ENCODE measurements at regions not wholly inside any gene's neighbourhood (a gene's known extent, or its start where the extent isn't known, plus 50 kb on each side); places are given as distances from the start of the nearest gene placed in this dataset.

- peaks cover 19 to 40% of the 10 kb centered on the region in 2 donors for H3K27me3 Mint-ChIP-seq (ENCODE audit: low read depth in 2 of 2)
- DNase-seq = no peak
- Histone ChIP-seq H3K27ac (ENCODE audit: low read length) (no peak overlapping the region), H3K36me3 (ENCODE audit: control insufficient read depth, insufficient read depth, low read length) (no peaks in the 10 kb centered on the region), H3K4me3 (ENCODE audit: low read length) (no peak overlapping the region), H3K9me3 (ENCODE audit: control insufficient read depth, insufficient read depth, low read length) (no peaks in the 10 kb centered on the region), H3K4me1 (ENCODE audit: control insufficient read depth, insufficient read depth, low read length) (no peaks in the 10 kb centered on the region), H3K27me3 (ENCODE audit: control insufficient read depth, insufficient read depth, low read length) (no peaks in the 10 kb centered on the region)
- TF ChIP-seq, protein P1, sequence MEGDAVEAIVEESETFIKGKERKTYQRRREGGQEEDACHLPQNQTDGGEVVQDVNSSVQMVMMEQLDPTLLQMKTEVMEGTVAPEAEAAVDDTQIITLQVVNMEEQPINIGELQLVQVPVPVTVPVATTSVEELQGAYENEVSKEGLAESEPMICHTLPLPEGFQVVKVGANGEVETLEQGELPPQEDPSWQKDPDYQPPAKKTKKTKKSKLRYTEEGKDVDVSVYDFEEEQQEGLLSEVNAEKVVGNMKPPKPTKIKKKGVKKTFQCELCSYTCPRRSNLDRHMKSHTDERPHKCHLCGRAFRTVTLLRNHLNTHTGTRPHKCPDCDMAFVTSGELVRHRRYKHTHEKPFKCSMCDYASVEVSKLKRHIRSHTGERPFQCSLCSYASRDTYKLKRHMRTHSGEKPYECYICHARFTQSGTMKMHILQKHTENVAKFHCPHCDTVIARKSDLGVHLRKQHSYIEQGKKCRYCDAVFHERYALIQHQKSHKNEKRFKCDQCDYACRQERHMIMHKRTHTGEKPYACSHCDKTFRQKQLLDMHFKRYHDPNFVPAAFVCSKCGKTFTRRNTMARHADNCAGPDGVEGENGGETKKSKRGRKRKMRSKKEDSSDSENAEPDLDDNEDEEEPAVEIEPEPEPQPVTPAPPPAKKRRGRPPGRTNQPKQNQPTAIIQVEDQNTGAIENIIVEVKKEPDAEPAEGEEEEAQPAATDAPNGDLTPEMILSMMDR (IDR thresholded peaks at IDR 0.05) = no peak
- H3K36me3 Mint-ChIP-seq = no peaks in the 10 kb centered on the region
- H3K9me3 Mint-ChIP-seq = no peaks in the 10 kb centered on the region
- WGBS (ENCODE audit: insufficient coverage) = 84% methylated on average over 1 of the region's 2 CpGs
- H3K4me3 Mint-ChIP-seq = no peak overlapping the region
- no peaks in the 10 kb centered on the region for H3K4me1 Mint-ChIP-seq
- no peak overlapping the region for H3K27ac Mint-ChIP-seq
- intact Hi-C loops (cut with micrococcal nuclease) = no loop called here
- ATAC-seq = no peak
Observed at GRCh38 chr1:55617288-55617982, 402.3 kb upstream of the USP24 start.

DNA sequence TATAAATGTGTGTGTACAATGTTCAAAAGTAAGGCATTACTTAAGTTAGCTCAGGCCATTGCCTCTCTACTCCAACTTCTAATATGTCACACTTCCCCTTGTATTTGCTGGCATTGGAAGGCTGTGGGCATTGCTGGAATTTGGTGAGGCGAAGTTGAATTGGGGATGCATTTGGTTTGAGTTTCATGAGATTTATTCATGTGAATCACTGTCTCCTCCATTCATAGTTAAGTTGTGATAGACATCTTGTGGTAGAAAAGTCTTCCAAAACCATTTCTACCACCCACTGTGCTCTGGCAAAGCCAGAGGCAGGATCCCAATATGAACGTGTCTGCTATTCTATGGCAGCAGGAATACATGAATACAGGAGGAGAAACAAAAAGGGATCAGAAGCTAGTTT, 397.8 kb upstream of the USP24 start:
- ATAC-seq (no peak), DNase-seq (no peak)
- intact Hi-C loops (cut with micrococcal nuclease) = no loop called here
- 50% methylated on average over 1 of the region's 2 CpGs for WGBS (ENCODE audit: insufficient coverage)
- no peaks in the 10 kb centered on the region for H3K9me3 ChIP-seq (ENCODE audit: control insufficient read depth, insufficient read depth, low read length)
- Mint-ChIP-seq H3K9me3 (no peaks in the 10 kb centered on the region), H3K36me3 (no peaks in the 10 kb centered on the region), H3K27me3 (ENCODE audit: low read depth in 2 of 2) (peaks cover 16 to 44% of the 10 kb centered on the region in 2 donors), H3K4me1 (no peaks in the 10 kb centered on the region), H3K4me3 (no peak overlapping the region), H3K27ac (no peak overlapping the region)
- H3K4me3 ChIP-seq (ENCODE audit: low read length) = no peak overlapping the region
- H3K36me3 ChIP-seq (ENCODE audit: control insufficient read depth, insufficient read depth, low read length) = no peaks in the 10 kb centered on the region
- TF ChIP-seq, protein P1 (IDR thresholded peaks at IDR 0.05) = no peak
- H3K4me1 ChIP-seq (ENCODE audit: control insufficient read depth, insufficient read depth, low read length) = no peaks in the 10 kb centered on the region
- H3K27me3 ChIP-seq (ENCODE audit: control insufficient read depth, insufficient read depth, low read length) = no peaks in the 10 kb centered on the region
- H3K27ac ChIP-seq (ENCODE audit: low read length) = no peak overlapping the region

DNA sequence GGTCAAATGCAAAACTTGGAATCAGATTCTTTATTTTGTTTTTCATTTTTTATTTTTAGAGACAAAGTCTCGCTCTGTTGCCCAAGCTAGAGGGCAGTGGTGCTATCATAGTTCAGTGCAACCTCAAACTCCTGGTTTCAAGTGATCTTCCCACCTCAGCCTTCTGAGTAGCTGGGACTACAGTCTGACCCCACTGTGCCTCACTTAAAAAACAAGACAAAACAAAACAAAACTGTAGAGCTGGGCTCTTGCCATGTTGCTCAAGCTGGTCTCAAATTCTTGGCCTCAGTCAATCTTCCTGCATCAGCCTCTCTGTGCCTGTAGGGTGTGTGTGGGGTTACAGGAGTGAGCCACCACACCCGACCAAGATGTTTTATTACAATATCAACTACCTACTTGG, 396.0 kb upstream of the USP24 start:
- no peak overlapping the region for H3K27ac ChIP-seq (ENCODE audit: low read length)
- H3K36me3 ChIP-seq (ENCODE audit: control insufficient read depth, insufficient read depth, low read length) = no peaks in the 10 kb centered on the region
- no peak for DNase-seq
- no peak overlapping the region for H3K4me3 Mint-ChIP-seq
- no peak overlapping the region for H3K4me3 ChIP-seq (ENCODE audit: low read length)
- H3K4me1 Mint-ChIP-seq = no peaks in the 10 kb centered on the region
- no peaks in the 10 kb centered on the region for H3K36me3 Mint-ChIP-seq
- H3K4me1 ChIP-seq (ENCODE audit: control insufficient read depth, insufficient read depth, low read length) = no peaks in the 10 kb centered on the region
- TF ChIP-seq, protein P1 (IDR thresholded peaks at IDR 0.05) = no peak
- ATAC-seq = peak in 1 of 3 donors; percentile 35
- H3K9me3 ChIP-seq (ENCODE audit: control insufficient read depth, insufficient read depth, low read length) = no peaks in the 10 kb centered on the region
- no peaks in the 10 kb centered on the region for H3K27me3 ChIP-seq (ENCODE audit: control insufficient read depth, insufficient read depth, low read length)
- H3K27me3 Mint-ChIP-seq (ENCODE audit: low read depth in 2 of 2) = peaks cover 14 to 29% of the 10 kb centered on the region in 2 donors
- H3K27ac Mint-ChIP-seq = no peak overlapping the region
- intact Hi-C loops (cut with micrococcal nuclease) = no loop called here
- H3K9me3 Mint-ChIP-seq = no peaks in the 10 kb centered on the region
- WGBS (ENCODE audit: insufficient coverage) = 86% methylated on average over 2 of the region's 2 CpGs

- ATAC-seq (no peak), DNase-seq (no peak)
- Histone ChIP-seq H3K27ac (ENCODE audit: low read length) (no peak overlapping the region), H3K4me1 (ENCODE audit: control insufficient read depth, insufficient read depth, low read length) (no peaks in the 10 kb centered on the region), H3K27me3 (ENCODE audit: control insufficient read depth, insufficient read depth, low read length) (no peaks in the 10 kb centered on the region), H3K4me3 (ENCODE audit: low read length) (no peak overlapping the region), H3K9me3 (ENCODE audit: control insufficient read depth, insufficient read depth, low read length) (no peaks in the 10 kb centered on the region), H3K36me3 (ENCODE audit: control insufficient read depth, insufficient read depth, low read length) (no peaks in the 10 kb centered on the region)
- H3K27ac Mint-ChIP-seq = no peak overlapping the region
- H3K36me3 Mint-ChIP-seq = no peaks in the 10 kb centered on the region
- intact Hi-C loops (cut with micrococcal nuclease) = no loop called here
- 95% methylated on average over 3 of the region's 3 CpGs for WGBS (ENCODE audit: insufficient coverage)
- TF ChIP-seq, protein P1 (IDR thresholded peaks at IDR 0.05) = no peak
- H3K27me3 Mint-ChIP-seq (ENCODE audit: low read depth in 2 of 2) = peaks cover 12 to 20% of the 10 kb centered on the region in 2 donors
- no peaks in the 10 kb centered on the region for H3K9me3 Mint-ChIP-seq
- H3K4me1 Mint-ChIP-seq = no peaks in the 10 kb centered on the region
- no peak overlapping the region for H3K4me3 Mint-ChIP-seq
Observed at GRCh38 chr1:55610203-55610602, 395.0 kb upstream of the USP24 start.
